ENCODE measurements at regions not wholly inside any gene's neighbourhood (a gene's known extent, or its start where the extent isn't known, plus 50 kb on each side); places are given as distances from the start of the nearest gene placed in this dataset.

- no peak for ATAC-seq
These were observed 80.8 kb upstream of the ZNF507 start for GRCh38 chr19:32264568-32264967.

DNA sequence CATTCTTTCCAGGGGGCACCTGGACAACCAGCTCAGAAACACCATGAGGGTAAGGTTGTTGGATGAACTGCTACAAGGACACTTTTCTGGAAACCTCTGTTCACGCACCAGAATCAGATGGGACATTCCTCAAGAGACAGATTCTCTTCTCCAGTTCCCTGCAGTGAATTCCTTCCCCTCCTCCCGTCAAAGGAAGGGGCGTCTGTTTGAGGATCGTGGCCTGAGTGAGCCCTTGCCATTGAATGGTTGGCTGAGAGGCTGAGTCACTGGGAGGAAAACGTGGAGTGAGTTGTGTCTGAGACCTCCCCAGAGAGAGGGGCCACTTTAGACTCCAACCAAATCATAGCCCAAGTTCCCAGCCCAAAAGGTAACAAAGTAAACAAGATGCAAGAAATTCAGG lies 79.4 kb upstream of the ZNF507 start:
- ATAC-seq = no peak

DNA sequence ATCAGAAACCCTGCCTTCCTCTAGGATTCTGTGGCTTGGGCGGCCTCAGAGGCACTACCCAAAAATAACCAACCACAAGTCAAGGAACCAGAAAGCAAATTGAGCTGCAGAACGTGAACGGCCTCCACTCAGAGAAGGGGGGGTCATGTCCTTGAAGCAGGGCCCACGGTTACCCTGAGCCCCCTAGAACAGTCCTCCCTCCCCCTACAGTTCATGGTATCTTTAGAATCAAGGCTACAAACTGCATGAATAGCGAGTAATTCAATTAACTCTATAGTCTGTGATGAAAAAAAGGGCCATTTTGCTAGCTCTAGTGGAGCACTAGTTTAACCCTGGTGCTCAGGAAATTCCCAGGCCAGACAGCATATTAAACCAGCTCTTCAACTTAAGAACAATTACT lies 79.0 kb upstream of the ZNF507 start:
- ATAC-seq = no peak

- ATAC-seq = no peak
These were observed 77.0 kb upstream of the ZNF507 start for GRCh38 chr19:32268381-32268780.

DNA sequence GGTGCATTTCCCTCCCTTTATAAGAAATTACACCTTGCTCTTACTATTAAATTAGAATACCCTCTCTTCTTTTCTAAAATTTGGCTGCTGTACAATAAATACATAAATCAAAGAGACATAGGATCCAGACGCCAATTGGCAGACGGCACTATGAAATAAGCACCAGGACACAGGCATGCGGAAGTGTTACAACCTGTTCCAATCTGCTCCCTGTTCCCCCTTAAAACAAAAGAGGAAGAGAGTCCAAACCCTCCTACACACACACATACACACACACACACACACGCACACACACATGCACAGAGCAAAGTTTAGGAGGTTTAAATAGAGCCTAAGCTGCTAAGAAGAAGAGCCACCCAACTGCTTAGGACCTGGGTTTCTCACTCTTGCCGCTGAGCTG lies 75.6 kb upstream of the ZNF507 start:
- no peak for ATAC-seq

- no peak for ATAC-seq
These were observed 71.9 kb upstream of the ZNF507 start for GRCh38 chr19:32273483-32273882.

- no peak for ATAC-seq
These were observed 58.3 kb upstream of the ZNF507 start for GRCh38 chr19:32287086-32287485.

DNA sequence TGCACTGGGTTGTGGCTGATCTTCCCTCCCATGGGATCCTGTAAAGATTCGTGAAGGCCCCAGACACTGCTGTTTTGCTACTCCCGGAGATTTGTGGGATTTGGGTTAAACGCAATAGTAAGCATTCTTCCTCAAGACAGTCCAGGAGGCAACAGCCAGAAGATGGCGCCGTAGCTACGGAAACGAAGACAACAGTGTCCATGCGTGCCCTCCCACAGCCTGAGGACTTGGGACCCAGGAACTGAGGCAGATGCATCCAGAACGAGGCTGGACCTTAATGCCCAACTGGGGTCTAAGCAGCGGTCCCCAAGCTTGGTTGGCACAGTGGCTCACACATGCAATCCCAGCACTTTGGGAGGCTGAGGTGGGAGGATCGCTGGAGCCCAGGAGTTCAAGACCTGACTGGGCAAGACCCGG lies 57.6 kb upstream of the ZNF507 start:
- no peak for ATAC-seq

DNA sequence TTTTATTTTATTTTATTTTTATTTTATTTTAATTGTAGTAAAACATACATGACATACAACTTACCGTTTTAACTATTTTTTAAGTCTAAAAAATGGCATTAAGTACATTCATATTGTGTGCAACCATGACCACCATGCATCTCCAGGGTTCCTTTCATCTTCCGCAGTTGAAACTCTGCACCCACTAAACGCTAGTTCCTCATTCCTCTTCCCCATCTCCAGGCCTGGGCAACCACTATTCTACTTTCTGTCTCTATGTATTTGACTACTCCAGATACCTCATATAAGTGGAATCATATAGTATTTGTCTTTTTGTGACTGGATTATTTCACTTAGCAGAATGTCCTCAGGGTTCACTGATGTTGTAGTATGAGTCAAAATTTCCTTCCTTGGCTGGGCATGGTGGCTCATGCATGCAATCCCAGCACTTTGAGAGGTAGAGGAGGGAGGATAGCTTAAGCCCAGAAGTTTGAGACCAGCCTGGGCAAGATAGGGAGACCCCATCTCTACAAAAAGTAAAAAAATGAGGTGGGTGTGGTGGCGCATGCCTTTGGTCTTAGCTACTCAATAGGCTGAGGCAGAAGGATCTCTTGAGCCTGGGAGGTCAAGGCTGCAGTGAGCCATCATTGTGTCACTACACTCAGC lies 55.7 kb upstream of the ZNF507 start:
- ATAC-seq = no peak

- no peak for ATAC-seq
These were observed 53.5 kb upstream of the ZNF507 start for GRCh38 chr19:32291876-32292275.

- ATAC-seq = no peak
These were observed 50.5 kb upstream of the ZNF507 start for GRCh38 chr19:32294871-32295438.

Measured in activated CD4-positive, CD25-positive, alpha-beta regulatory T cell treated with anti-CD3 and anti-CD28 coated beads, Interleukin-2, amount 50 U/mL, for 24 hours (primary cell).